ENCODE measurements at regions not wholly inside any gene's neighbourhood (a gene's known extent, or its start where the extent isn't known, plus 50 kb on each side); places are given as distances from the start of the nearest gene placed in this dataset.

DNA sequence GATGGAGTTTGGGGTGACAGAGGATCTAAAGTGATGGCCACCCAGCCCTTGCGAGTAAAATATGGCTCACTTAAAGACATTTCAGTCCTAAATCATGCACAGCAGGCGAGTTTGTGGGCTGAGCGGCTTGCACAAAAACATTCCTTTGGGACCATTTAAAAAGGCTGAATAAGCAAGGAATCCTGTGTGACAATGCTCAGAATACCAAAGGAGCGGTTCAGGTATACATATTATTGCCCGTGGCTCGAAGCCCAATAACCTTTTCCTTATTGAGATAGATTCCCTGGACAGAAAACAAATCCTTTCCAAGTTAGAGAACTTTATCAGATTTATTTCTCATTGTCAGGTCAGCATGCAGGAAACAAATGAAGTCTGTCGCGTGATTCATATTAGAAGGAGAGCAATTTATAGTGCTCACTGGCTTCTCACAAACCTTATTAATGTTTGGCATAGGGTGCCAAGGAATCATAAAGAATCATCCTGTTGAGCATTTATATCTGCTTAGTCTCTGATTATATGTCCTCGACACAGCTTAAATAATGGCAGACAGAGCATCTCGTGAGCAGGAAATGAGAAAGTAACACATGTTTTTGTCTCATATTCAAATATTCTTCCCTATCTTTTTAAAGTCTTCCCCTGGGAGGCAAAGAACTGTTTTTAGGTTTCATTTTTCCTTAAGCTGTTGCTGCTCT is 121.3 kb downstream of the TRMT11 start:
- POLR2A ChIA-PET = no interaction called here
- CTCF ChIA-PET = no interaction called here
- TF ChIP-seq CTCF (IDR thresholded peaks at IDR 0.05; ENCODE audit: control extremely low read depth, extremely low read depth, low read depth, missing control alignments) = no peak
- no peak for DNase-seq (ENCODE audit: extremely low spot score)

DNA sequence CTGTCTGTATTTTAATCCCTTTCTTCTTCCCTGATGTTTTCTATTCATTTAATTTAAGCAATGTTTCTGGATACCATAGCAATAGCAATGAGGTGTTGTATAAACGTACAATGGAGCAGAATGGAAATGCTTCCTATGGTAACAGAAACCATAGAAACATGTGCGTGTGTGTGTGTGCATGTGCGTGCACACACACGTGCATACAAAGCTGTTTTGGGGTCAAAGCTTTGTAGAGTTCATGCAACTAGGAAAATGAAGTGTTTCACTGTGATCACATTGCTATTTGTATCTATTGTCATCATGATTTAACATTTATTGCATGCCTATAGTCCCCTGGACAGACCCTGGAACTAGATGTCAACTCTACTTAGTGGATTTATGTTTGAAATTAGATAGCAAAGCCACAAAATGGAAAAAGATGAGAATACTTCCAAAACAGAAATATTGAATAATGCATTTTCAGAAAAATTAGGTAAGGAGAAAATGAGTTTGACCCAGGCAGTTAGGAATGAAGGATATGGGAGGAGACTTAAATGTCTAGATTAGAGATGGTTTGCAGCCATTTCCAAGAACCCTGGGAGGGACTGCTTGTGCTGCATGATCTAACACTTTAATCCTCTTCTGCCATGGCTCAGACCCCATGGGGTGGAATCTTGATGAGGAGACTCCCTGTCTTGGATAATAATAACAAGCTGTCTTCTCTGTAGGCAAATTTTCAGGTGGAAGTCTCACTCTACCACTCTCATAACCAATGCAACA is 124.4 kb downstream of the TRMT11 start:
- no peak for TF ChIP-seq CTCF (IDR thresholded peaks at IDR 0.05; ENCODE audit: control extremely low read depth, extremely low read depth, low read depth, missing control alignments)
- CTCF ChIA-PET = interaction anchor here (2.5 kb wide), 1 partner anchor 10 kb away, joined by 5 read pairs; no protein-coding TSS in a partner anchor
- POLR2A ChIA-PET = no interaction called here
- DNase-seq (ENCODE audit: extremely low spot score) = no peak

DNA sequence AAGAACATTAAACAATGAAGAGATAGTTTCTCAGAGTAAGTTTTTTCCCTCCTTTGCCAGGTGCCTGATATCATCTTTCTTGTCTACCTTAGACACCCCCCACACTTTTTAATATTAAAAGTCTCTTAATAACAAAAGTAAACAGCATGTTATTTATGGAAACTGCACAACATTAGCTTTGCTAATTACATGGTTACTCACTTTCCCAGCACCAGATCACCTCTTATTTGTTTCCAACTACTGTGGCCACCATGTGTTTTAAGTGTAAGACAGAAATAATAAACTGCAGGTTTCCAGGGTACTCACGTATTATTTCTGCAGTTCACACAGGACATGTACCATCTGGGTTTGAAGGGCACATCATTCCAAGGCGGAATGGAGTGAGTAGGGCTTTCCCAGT is 125.0 kb downstream of the TRMT11 start:
- no peak for DNase-seq (ENCODE audit: extremely low spot score)
- TF ChIP-seq CTCF (IDR thresholded peaks at IDR 0.05; ENCODE audit: control extremely low read depth, extremely low read depth, low read depth, missing control alignments) = no peak
- ChIA-PET POLR2A (no interaction called here), CTCF (interaction anchor here (2.5 kb wide), 1 partner anchor 10 kb away, joined by 5 read pairs; no protein-coding TSS in a partner anchor)

DNA sequence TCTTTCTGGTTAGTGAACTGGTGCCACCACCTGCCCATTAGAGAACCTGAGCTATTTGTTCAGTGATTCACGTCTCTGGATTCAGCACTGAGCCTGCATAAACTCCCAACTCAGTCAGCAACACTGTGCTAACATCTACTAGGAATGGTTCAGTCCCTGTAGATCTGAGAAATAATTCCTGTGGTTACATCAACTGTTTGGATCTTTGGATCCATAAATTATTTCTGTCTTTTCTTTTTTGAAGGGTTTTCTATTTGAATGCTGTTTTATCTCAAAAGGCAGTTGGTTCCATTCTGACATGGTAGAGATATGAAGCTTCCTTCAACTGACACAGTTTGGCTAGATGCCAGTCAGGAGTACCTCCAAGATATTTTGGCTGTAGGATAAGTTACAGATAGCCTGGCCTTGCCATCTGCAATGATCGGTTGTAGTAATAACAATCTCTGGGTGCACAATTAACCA is 125.9 kb downstream of the TRMT11 start:
- POLR2A ChIA-PET = no interaction called here
- CTCF ChIA-PET = interaction anchor here (0.7 to 2.5 kb wide), 2 partner anchors 9 to 14 kb away, joined by 4 to 5 read pairs; no protein-coding TSS in a partner anchor
- DNase-seq (ENCODE audit: extremely low spot score) = no peak

DNA sequence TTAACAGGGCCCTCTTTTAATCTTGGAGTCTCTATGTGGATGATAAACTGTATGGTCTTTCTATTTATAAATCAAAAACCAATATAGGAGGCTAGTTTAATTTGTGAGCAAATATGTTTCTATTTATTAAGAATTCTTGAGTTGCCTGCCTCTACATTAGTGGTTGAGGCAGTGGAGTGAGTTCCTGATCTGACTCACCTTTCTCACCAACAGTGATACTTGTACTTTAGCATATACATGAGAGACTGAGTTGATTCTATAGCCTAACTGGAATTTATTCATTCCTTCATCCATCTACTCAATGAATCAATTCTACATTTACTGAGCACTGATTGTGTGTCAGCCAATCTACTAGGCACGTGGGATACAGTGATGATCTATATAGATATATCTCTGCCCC is 126.9 kb downstream of the TRMT11 start:
- CTCF ChIA-PET = interaction anchor here (1.5 kb wide), 1 partner anchor 12 kb away, joined by 3 read pairs; no protein-coding TSS in a partner anchor
- POLR2A ChIA-PET = no interaction called here
- DNase-seq (ENCODE audit: extremely low spot score) = no peak
- TF ChIP-seq CTCF (IDR thresholded peaks at IDR 0.05; ENCODE audit: control extremely low read depth, extremely low read depth, low read depth, missing control alignments) = no peak

More for the DNA sequence above, 125.9 kb downstream of the TRMT11 start:
- TF ChIP-seq CTCF (IDR thresholded peaks at IDR 0.05; ENCODE audit: control extremely low read depth, extremely low read depth, low read depth, missing control alignments) = no peak

DNA sequence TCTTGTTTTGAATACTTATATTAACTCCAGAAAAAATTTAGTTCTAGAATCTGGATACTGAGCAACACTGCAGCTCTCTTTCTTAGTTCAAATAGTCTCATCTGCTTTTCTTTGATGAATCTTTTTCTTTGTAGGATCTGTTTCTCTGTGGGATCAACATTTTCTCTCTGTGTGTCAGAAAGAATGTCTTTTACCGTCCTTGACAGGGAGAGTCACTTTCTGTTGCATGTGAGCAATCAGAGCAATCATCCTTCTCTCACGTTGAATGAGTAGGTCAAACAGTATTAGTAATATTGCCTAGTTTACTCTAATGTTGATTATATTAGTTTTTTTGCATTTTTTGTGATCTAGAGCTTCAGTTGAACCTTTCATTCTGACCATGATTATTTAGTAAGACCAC is 130.9 kb downstream of the TRMT11 start:
- ChIA-PET POLR2A (no interaction called here), CTCF (no interaction called here)
- DNase-seq (ENCODE audit: extremely low spot score) = no peak
- no peak for TF ChIP-seq CTCF (IDR thresholded peaks at IDR 0.05; ENCODE audit: control extremely low read depth, extremely low read depth, low read depth, missing control alignments)
